ENCODE measurements at regions not wholly inside any gene's neighbourhood (a gene's known extent, or its start where the extent isn't known, plus 50 kb on each side); places are given as distances from the start of the nearest gene placed in this dataset.

- Histone ChIP-seq H3K27me3 (replicated peaks; ENCODE audit: control insufficient read depth, insufficient read depth, low read length) (no peaks in the 10 kb centered on the region), H3K4me1 (no peaks in the 10 kb centered on the region), H3K36me3 (ENCODE audit: control insufficient read depth, insufficient read depth, low read length) (no peaks in the 10 kb centered on the region), H3K9me3 (no peaks in the 10 kb centered on the region), H3K4me3 (ENCODE audit: low read depth, low read length) (no peak overlapping the region)
- no peak for DNase-seq
- no peaks in the 10 kb centered on the region for H3K27me3 Mint-ChIP-seq (ENCODE audit: insufficient read depth, unreplicated experiment)
- H3K4me3 Mint-ChIP-seq (ENCODE audit: unreplicated experiment) = no peak overlapping the region
- TF ChIP-seq, protein P1, sequence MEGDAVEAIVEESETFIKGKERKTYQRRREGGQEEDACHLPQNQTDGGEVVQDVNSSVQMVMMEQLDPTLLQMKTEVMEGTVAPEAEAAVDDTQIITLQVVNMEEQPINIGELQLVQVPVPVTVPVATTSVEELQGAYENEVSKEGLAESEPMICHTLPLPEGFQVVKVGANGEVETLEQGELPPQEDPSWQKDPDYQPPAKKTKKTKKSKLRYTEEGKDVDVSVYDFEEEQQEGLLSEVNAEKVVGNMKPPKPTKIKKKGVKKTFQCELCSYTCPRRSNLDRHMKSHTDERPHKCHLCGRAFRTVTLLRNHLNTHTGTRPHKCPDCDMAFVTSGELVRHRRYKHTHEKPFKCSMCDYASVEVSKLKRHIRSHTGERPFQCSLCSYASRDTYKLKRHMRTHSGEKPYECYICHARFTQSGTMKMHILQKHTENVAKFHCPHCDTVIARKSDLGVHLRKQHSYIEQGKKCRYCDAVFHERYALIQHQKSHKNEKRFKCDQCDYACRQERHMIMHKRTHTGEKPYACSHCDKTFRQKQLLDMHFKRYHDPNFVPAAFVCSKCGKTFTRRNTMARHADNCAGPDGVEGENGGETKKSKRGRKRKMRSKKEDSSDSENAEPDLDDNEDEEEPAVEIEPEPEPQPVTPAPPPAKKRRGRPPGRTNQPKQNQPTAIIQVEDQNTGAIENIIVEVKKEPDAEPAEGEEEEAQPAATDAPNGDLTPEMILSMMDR (IDR thresholded peaks at IDR 0.05; ENCODE audit: insufficient read depth in 1 of 2, low read depth in 1 of 2, low read length in 1 of 2, severe bottlenecking in 1 of 2, unreplicated experiment in 1 of 2) = no peak
- no peaks in the 10 kb centered on the region for H3K4me1 Mint-ChIP-seq (ENCODE audit: low read depth, unreplicated experiment)
- ChIA-PET CTCF (no interaction called here), POLR2A (no interaction called here)
- H3K27ac Mint-ChIP-seq (ENCODE audit: unreplicated experiment) = no peak overlapping the region
- no peaks in the 10 kb centered on the region for H3K9me3 Mint-ChIP-seq (ENCODE audit: unreplicated experiment)
- no peaks in the 10 kb centered on the region for H3K36me3 Mint-ChIP-seq (ENCODE audit: insufficient read depth, unreplicated experiment)
- intact Hi-C loops (cut with micrococcal nuclease; ENCODE audit: unreplicated experiment) = no loop called here
- no TSS peak for BruUV-seq (replicated peaks)
These were observed 110.7 kb upstream of the IL12A start for GRCh38 chr3:159877924-159878323.

GRCh38 chr3:159879146-159879545 lies 109.5 kb upstream of the IL12A start:
- CTCF ChIA-PET = no interaction called here

DNA sequence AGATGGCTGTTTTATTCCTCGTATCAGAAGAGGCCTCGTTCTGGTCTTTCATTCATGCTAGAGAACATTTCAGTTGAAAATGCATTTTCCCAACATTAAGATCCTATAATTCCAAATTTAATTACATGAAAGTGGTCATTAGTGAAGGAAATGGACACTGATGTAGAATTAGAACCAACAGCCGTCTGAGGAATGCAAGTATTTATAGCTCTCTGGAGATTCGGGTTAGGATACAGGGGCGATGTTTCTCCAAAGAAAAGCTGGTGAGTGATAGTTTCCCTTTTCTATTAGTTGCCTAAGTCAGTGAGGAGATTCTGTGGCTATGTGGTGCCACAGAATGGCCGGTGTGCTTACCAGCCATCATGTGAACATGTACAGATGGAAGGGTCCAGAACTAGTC lies 109.0 kb upstream of the IL12A start:
- Mint-ChIP-seq H3K9me3 (ENCODE audit: unreplicated experiment) (no peaks in the 10 kb centered on the region), H3K4me3 (ENCODE audit: unreplicated experiment) (no peak overlapping the region), H3K27ac (ENCODE audit: unreplicated experiment) (no peak overlapping the region), H3K4me1 (ENCODE audit: low read depth, unreplicated experiment) (no peaks in the 10 kb centered on the region), H3K36me3 (ENCODE audit: insufficient read depth, unreplicated experiment) (no peaks in the 10 kb centered on the region), H3K27me3 (ENCODE audit: insufficient read depth, unreplicated experiment) (no peaks in the 10 kb centered on the region)
- intact Hi-C loops (cut with micrococcal nuclease; ENCODE audit: unreplicated experiment) = no loop called here
- Histone ChIP-seq H3K9me3 (no peaks in the 10 kb centered on the region), H3K4me3 (ENCODE audit: low read depth, low read length) (no peak overlapping the region), H3K27me3 (replicated peaks; ENCODE audit: control insufficient read depth, insufficient read depth, low read length) (no peaks in the 10 kb centered on the region), H3K36me3 (ENCODE audit: control insufficient read depth, insufficient read depth, low read length) (no peaks in the 10 kb centered on the region), H3K4me1 (no peaks in the 10 kb centered on the region)
- TF ChIP-seq, protein P1 (IDR thresholded peaks at IDR 0.05; ENCODE audit: insufficient read depth in 1 of 2, low read depth in 1 of 2, low read length in 1 of 2, severe bottlenecking in 1 of 2, unreplicated experiment in 1 of 2) = no peak
- ChIA-PET CTCF (no interaction called here), POLR2A (no interaction called here)
- no peak for DNase-seq
- no TSS peak for BruUV-seq (replicated peaks)

More at GRCh38 chr3:159879146-159879545, 109.5 kb upstream of the IL12A start:
- no peaks in the 10 kb centered on the region for H3K36me3 ChIP-seq (ENCODE audit: control insufficient read depth, insufficient read depth, low read length)
- no peaks in the 10 kb centered on the region for H3K27me3 ChIP-seq (replicated peaks; ENCODE audit: control insufficient read depth, insufficient read depth, low read length)
- H3K4me1 ChIP-seq = no peaks in the 10 kb centered on the region
- no peak for DNase-seq
- H3K4me1 Mint-ChIP-seq (ENCODE audit: low read depth, unreplicated experiment) = no peaks in the 10 kb centered on the region
- intact Hi-C loops (cut with micrococcal nuclease; ENCODE audit: unreplicated experiment) = no loop called here
- no peaks in the 10 kb centered on the region for H3K36me3 Mint-ChIP-seq (ENCODE audit: insufficient read depth, unreplicated experiment)
- no peak overlapping the region for H3K27ac Mint-ChIP-seq (ENCODE audit: unreplicated experiment)
- no peak overlapping the region for H3K4me3 ChIP-seq (ENCODE audit: low read depth, low read length)
- no peaks in the 10 kb centered on the region for H3K9me3 Mint-ChIP-seq (ENCODE audit: unreplicated experiment)
- POLR2A ChIA-PET = no interaction called here
- TF ChIP-seq, protein P1 (IDR thresholded peaks at IDR 0.05; ENCODE audit: insufficient read depth in 1 of 2, low read depth in 1 of 2, low read length in 1 of 2, severe bottlenecking in 1 of 2, unreplicated experiment in 1 of 2) = no peak
- no peaks in the 10 kb centered on the region for H3K27me3 Mint-ChIP-seq (ENCODE audit: insufficient read depth, unreplicated experiment)
- H3K9me3 ChIP-seq = no peaks in the 10 kb centered on the region
- H3K4me3 Mint-ChIP-seq (ENCODE audit: unreplicated experiment) = no peak overlapping the region
- no TSS peak for BruUV-seq (replicated peaks)
